NCI-H345 (cell line): ENCODE measurements at regions not wholly inside any gene's neighbourhood (a gene's known extent, or its start where the extent isn't known, plus 50 kb on each side); places are given as distances from the start of the nearest gene placed in this dataset.

Experiments
- DNase-seq: peaks from one replicate; lab custom pipeline; 2025; lab: John Stamatoyannopoulos, UW

DNA sequence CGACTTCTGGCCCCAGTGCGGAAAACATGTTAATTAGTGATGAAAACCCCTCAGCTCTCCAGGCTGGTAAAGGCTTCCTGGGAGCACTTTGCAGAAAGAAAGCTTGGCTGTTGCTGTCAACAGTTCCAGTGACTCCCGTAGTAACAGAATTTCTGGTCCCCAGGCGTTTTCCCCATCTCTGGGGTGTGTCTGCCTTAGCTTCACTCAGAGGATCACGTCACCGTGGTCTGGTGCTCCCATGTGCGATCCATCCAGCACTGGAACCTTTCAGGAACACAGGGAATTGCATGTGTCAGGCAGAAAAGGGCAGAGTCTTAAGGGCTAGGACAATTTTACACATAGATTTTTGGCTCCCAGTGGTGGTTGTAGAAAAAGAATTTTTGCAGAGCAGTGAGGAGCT lies 470.4 kb upstream of the USP24 start:
- no peak for DNase-seq

DNA sequence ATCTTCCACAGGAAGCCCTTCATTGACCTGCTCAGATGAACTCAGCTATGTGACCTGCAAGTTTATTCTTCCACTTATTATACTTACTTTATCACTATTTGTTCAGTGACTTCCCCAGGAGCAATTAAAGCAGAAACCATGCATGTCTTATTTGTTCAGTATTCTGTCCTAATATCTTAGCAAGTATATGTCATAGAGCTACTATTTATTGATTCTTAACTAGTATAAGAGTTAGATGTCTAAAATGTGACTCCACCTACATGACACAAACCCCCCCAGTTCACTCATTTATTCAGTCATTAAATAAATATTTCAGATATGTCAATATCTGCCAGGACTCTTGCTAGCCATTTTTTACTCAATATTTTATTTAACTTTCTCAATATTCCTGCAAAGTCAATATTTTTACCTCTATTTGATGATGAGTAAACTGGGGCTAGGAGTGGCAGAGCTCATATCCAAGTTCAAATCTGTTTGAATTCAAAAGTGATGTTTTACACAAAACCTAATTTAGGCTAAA lies 469.0 kb upstream of the USP24 start:
- no peak for DNase-seq

DNA sequence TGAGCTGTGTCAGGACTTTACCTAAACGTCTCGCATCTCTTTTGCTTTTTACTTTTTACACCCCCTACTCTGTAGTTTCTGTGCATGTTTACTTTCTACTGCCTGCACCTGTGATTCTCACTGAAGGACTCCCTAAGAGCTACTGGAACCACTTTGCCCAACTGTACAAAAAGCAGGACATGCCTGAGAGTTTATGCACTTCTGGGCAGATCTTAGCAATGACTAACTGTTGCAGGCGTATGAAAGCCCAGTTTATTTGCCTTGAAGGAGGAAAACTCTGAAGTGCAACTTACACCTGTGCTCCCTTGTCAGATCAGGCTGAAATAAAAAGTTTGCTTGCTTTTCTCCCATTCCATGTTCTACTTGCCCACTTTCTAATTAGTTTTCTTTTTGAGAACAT lies 467.0 kb upstream of the USP24 start:
- no peak for DNase-seq

DNA sequence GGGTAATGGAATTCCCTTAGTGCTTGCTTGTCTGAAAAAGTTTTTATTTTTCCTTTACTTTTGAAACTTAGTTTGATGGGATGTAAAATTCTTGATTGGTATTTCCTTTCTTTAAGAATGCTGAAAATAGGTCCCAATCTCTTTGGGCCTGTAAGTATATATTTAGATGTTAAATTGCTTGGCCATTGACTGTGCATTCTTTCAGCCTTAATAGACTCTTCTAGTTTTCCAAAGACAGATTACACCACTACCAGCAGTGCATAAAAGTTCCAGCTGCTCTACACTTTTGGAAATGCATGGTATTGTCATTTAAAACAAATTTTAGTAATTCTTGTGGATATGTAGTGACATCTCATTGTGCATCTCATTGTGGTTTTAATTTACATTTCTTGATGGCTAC lies 464.8 kb upstream of the USP24 start:
- no peak for DNase-seq

GRCh38 chr1:55673416-55673815 lies 458.3 kb upstream of the USP24 start:
- DNase-seq, result no peak

- DNase-seq, result no peak
Measured at GRCh38 chr1:55670331-55671082, 455.3 kb upstream of the USP24 start.

DNA sequence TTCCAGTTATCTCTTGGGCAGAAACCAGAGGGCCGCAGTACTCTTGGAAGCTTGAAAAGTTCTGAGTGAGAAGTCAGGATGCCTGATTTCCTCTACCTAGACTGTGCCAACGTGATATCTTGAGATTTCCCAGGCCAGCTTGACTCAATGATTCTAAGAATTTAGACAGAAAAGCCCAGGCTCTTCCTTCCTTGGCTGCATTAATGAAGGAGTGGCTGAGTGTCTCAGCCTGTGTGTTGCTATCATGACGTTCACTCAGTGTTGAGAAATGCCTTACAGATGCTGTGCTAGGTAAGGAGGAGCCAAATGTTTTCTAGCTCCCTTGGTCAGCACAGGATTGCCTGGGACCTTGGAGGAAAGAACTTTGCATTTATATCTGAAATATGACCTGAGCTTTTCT lies 454.1 kb upstream of the USP24 start:
- no peak for DNase-seq

GRCh38 chr1:55662875-55663274 lies 447.7 kb upstream of the USP24 start:
- DNase-seq, result no peak

DNA sequence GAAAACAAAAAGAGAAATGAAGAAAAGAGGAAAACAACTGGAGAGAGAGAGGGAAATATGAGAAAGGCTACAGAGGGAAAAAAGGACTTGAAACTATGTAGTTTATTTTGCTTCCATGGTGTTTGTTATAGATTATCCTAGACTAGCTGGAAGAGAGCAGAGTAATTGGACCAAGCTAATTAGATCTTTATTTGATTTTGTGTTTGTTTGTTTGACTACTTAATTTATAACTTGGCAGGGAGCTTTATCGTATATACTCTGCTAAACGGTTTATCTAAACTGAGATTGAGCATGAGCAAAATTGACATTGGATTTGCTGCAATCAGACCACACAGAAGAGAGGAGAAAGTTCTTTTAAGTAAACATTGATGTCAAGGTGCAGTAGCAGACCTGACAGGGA lies 443.8 kb upstream of the USP24 start:
- no peak for DNase-seq

DNA sequence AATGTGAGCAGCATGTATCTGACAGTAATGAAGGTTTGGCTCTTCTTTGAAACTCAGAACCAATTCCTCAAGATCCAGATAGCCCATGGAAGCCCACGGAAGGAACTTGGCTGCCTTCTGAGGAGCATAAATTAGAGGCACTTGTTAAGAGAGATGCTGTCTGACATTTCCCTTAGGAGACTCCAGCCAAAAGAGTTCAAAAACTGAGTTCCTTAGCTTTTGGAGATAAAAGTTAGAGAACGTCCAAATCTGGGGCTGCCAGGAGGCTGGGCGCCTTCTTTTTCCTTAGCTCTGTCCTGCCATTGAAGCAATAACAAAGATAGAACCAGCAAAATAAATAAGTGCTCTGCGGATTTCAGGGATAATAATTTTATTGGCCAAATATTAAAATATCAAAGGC lies 439.6 kb upstream of the USP24 start:
- no peak for DNase-seq

DNA sequence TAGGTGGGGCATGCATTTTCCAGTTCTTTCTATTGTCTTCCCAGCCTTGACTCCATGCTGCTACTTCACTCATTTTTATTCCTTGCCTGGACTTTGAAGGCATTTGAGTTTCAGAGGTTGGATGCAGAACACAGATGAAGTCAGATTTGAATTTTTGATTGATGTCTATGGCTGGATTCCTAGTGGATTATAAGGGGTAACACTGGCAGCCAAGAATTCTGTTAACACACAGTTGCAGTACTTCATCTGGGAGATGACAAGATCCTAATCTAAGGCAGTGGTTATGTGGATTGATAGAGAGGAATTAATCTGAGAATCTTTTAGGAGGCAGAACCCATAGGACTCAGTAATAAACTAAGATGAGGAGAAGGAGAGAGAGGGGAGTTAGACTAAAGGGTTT lies 439.0 kb upstream of the USP24 start:
- no peak for DNase-seq

DNA sequence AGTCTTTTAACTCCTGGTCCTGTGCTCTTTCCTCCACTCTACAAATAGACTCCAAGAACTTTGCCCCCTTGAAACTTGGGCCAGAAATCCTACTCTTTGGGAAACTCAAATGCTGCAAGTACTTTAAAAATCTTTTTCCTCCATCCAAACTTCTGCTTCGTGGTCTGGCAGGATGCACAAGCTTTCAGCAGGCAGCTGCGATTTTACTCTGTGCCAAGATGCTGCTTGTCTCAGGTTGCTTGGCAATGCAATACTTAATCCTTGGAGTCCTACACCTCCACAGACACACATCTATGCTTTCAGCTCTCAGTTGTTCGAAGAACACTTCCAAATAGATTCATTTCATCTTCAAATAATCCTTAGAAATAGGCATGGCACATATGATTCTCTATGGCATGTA lies 435.3 kb upstream of the USP24 start:
- DNase-seq, result no peak

GRCh38 chr1:55646181-55646580 lies 431.0 kb upstream of the USP24 start:
- DNase-seq, result no peak

DNA sequence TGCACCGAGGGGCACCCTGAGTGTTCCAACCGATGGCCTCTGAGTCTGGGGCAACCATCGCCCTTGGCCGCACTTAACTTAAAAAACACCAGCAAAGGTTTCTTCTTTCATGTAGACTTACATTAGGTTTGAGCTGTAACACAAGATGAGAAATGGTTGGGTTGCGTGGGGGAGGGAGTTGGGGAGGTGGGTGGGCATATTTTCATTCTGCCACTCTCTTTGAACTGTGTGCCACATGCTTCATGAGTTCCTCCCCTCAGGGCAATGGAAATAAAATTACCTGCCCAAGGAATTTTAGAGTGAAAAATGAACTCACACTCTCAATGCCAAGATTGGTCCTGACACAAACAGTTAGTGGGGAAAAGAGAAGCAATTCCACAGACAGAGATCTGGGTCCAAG lies 430.1 kb upstream of the USP24 start:
- DNase-seq, result no peak

- no peak for DNase-seq
Measured at GRCh38 chr1:55641947-55642346, 426.8 kb upstream of the USP24 start.

GRCh38 chr1:55640708-55641473 lies 425.7 kb upstream of the USP24 start:
- no peak for DNase-seq

DNA sequence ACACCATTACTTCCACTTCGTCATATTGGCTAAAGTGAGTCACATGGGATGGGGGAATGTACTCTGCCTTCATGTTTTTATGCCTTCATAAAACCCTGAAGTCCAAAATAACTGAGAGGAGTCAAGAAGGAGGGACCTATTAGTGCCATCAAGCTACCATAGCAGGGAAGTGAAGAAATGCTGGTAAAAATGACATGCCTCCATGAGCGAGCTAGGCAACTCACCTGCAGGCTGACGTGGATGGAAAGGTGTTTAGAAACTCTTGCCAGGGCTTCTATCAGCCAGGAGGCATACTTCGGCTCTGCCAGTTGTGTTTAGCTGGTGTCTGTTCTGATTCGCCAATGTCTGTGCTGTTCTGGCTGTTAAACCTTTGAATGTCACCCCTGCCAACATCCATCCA lies 424.4 kb upstream of the USP24 start:
- no peak for DNase-seq

DNA sequence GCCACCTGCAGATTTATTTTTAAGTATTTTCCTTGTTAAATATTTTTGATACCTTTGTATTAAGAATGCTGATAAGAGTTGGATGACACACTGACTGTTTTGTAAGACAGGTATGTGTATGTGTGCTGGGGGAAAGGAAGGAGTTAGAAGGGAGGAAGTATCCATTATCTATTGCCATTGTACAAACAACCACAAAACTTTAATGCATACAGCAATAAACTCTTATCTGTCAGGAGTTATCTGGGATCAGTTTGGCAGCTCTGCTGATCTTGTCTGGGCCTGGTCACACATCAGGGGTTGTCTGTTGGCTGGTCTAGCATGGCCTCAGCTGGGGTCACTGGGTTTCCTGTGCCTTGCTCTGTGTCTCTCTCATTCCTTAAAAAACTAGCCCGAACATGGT lies 423.9 kb upstream of the USP24 start:
- no peak for DNase-seq

DNA sequence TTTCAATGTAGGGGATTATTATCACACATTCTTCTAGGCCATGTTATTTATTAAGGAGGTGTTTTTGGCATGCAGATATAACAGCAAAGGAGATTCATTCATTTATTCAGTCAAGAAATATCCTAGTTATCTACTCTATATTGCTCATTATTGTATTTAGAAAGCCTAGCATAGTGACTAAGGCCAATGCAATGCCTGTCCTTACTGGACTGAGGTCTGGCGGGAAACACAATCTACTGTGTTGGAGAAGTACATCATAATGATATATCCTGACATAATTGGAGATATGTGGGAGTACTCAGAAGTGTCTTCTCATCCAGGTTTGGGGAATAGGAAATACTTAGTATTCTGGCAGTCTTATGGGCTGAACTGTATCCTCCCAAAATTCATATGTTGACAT lies 421.5 kb upstream of the USP24 start:
- DNase-seq, result no peak

GRCh38 chr1:55635856-55636255 lies 420.7 kb upstream of the USP24 start:
- no peak for DNase-seq

DNA sequence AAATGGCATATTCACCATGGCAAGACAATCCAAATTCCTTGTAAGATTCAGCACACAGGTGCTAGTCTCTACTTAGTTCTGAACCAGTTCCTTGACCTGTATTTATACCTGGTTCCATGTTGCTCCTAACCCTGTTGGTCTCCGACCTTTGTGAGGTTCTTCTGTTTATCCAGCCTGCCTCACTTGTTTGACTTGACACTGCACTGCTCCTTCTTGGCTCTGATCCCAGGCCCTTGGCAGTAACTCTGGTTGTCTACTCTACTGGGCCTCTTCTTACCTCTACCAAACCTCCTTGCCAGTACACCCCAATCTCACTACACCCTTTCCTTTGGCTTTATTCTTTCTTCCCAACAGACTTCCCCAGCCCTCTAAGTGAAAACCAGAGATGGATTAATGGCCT lies 419.4 kb upstream of the USP24 start:
- no peak for DNase-seq

DNA sequence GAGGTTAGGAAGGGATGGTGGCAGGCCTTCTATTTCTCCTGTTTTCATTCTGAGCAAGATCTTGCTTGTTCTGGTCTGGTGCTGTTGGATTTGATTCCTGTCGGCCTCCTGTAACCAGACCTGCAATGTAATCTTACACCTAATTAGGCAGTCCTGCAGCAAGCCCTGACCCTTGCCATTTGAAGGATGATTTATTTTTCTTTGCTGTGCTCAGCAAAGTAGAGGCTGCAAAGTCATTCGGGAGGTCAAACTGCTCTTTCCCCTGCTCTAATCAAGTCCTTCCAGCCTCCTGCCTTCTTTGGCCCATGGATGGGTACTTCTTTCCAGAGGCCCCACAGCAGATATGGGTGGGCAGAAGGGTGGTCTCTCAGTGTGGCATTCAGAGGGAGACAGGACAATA lies 417.7 kb upstream of the USP24 start:
- DNase-seq, result no peak

DNA sequence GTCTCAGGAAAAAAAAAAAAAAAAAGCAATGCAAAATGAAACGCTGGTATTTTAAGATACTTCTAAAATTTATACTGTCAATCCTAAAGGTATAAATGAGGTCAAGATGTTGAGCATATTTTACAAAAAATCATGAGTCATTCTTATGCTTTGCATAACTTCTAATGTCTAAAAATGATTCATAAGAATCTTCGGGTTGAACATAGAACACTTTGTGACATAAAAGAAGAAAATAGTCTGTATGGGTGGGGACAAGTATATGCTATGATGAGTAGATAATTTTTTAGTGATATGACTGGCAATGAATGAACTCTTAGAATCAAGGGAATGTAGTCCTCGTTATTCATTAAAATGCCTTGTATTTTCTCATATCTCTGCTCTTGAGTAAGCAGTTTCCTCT lies 416.9 kb upstream of the USP24 start:
- no peak for DNase-seq

GRCh38 chr1:55631509-55631908 lies 416.3 kb upstream of the USP24 start:
- DNase-seq, result no peak
